GM10248 (cell line): ENCODE measurements at regions not wholly inside any gene's neighbourhood (a gene's known extent, or its start where the extent isn't known, plus 50 kb on each side); places are given as distances from the start of the nearest gene placed in this dataset.

Experiments used
- CTCF ChIA-PET: fragments of 300-600 bp; sonication (Branson Sonifier 250); formaldehyde crosslinking; extraction: SDS; loops from one replicate; lab custom pipeline; 2021; ENCODE audit warnings: antibody characterized with exemption; lab: Yijun Ruan, JAX
- POLR2A ChIA-PET: fragments of 350-650 bp; sonication (Branson Sonifier 250); formaldehyde crosslinking; extraction: SDS; loops from one replicate; lab custom pipeline; 2020; ENCODE audit warnings: antibody characterized with exemption; lab: Yijun Ruan, JAX
- DNase-seq: peaks from one replicate; pipeline ENCODE4 v3.0.0; 2012; ENCODE audit errors: extremely low spot score
- CTCF ChIP-seq: IDR thresholded peaks from 2 replicates; pipeline ENCODE4 v1.5.1; 2012; ENCODE audit warnings: mild to moderate bottlenecking, low read depth; ENCODE audit errors: extremely low read depth, missing control alignments, control extremely low read depth

GRCh38 chr10:23899166-23899565 lies 309.8 kb upstream of the KIAA1217 start:
- DNase-seq: no peak
- ChIA-PET POLR2A (no interaction called here), CTCF (no interaction called here)
- no peak for TF ChIP-seq CTCF

DNA sequence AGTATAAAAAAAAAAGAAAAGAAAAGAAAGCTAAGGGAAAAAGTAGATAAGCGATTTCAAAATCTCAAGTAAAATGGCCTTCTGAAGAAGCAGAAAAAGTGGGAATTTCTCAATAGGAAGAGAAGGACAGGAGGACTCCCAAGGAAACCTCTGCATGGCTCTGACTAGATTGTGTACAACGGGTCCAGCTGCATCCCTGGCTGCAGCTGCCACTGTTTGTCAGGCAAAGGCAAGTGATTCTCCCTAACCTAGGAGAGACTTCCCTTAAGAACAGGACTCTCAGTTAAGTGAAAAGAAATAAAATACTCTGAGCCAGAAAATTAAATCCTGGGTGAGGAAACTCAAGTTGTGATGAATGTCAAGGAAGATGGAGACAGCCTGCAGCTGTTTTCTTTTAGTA lies 298.6 kb upstream of the KIAA1217 start:
- no peak for TF ChIP-seq CTCF
- no peak for DNase-seq
- POLR2A ChIA-PET: no interaction called here
- CTCF ChIA-PET: no interaction called here

DNA sequence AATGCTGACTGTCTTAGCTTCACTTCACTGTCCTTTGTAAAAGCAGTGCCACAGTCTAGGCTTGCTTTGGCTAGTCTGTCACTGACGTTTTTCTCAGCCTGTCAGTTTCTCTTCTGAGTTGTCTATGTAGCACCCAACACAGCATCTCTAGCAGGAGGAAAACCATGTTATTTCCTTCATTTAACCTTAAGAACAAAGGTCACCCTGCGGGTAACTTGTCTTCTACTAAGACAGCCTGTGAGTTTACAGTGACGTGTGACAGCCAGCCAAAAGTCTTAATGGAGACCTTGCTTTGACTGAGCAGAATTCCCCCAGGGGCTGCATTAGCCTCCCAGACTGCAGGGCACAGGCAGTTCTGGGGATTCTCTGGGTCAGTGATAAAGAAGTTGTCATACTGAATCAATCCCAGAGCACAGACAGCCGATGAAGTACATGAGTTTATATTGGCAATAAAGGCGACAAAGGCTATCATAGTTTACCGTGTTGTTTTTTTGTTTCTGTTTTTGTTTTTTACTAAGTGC lies 296.0 kb upstream of the KIAA1217 start:
- no peak for TF ChIP-seq CTCF
- DNase-seq: no peak
- ChIA-PET CTCF (interaction anchor here (1.1 kb wide), 1 partner anchor 10 kb away, joined by 3 read pairs; no protein-coding TSS in a partner anchor), POLR2A (no interaction called here)

- ChIA-PET POLR2A (no interaction called here), CTCF (no interaction called here)
- TF ChIP-seq CTCF: no peak
- no peak for DNase-seq
Measured at GRCh38 chr10:23914641-23915040, 294.3 kb upstream of the KIAA1217 start.

DNA sequence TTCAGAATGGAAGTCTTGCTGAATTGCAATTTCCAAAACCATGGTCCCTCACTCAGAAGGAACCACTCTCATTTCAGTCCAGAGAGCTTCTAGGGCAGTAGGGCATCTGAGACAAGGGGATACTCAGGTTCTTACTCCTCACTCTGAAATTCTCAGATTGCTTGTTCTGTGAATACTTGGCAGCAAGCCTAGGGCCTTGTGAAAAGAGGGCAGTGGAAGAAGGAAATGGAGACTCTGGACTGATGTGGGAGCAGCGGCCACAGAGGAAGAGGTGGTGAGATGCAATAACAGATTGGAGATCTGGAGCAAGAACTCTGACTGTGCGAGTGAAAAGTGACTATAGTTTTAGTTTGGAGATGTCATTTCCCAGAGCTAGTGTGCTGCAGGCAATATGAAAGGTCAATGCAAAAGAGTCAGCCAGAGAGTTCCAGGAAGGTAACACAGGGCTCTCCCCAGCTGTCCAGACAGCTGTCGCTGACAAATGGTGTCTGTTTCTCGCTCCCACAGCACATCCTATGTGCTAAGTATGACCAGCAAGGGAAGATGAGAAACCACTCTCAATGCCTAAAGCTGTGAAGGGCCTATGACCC lies 291.6 kb upstream of the KIAA1217 start:
- ChIA-PET CTCF (interaction anchor here (0.9 to 1.1 kb wide), 2 partner anchors 10 to 186 kb away, joined by 3 to 4 read pairs; no protein-coding TSS in a partner anchor), POLR2A (no interaction called here)
- DNase-seq: no peak
- no peak for TF ChIP-seq CTCF

- ChIA-PET POLR2A (no interaction called here), CTCF (interaction anchor here (1.1 kb wide), 1 partner anchor 9 kb away, joined by 3 read pairs; no protein-coding TSS in a partner anchor)
- no peak for TF ChIP-seq CTCF
- no peak for DNase-seq
Measured at GRCh38 chr10:23918090-23918723, 290.7 kb upstream of the KIAA1217 start.
